A673 (cell line): ENCODE measurements at regions not wholly inside any gene's neighbourhood (a gene's known extent, or its start where the extent isn't known, plus 50 kb on each side); places are given as distances from the start of the nearest gene placed in this dataset.

Experiments used
- BruUV-seq: library from RNA; stranded (reverse); fragments of 400-500 nt; replicated peaks from 2 replicates; lab custom pipeline; 2021; lab: Mats Ljungman, UMichigan
- CTCF ChIA-PET: fragments of 300-600 bp; sonication (Branson Sonifier 250); formaldehyde crosslinking; loops from one replicate; lab custom pipeline; 2022; ENCODE audit warnings: antibody characterized with exemption; lab: Charles Lee
- POLR2A ChIA-PET: fragments of 300-600 bp; sonication (Branson Sonifier 250); formaldehyde crosslinking; loops from one replicate; lab custom pipeline; 2022; ENCODE audit warnings: antibody characterized with exemption; ENCODE audit not compliant: low non-redundant PET; lab: Charles Lee
- DNase-seq: peaks from one replicate; pipeline ENCODE4 v3.0.0-alpha.2; 2015; ENCODE audit warnings: low spot score
- H3K27ac ChIP-seq: fragments of 200-600 bp; sonication (generic); 2 replicates; pipeline ENCODE4 v1.5.1; 2016; ENCODE audit warnings: mixed run types, low read depth, mild to moderate bottlenecking, mixed read lengths, antibody characterized with exemption, low read length; ENCODE audit not compliant: poor library complexity, severe bottlenecking
- H3K27me3 ChIP-seq: fragments of 200-600 bp; sonication (generic); replicated peaks from 2 replicates; pipeline ENCODE4 v1.6.1; 2017; ENCODE audit warnings: mixed run types, low read depth, mild to moderate bottlenecking, mixed read lengths, antibody characterized with exemption, low read length; ENCODE audit not compliant: insufficient read depth, poor library complexity
- H3K36me3 ChIP-seq: fragments of 200-600 bp; sonication (generic); 2 replicates; pipeline ENCODE4 v1.6.1; 2016; ENCODE audit warnings: mixed run types, mild to moderate bottlenecking, mixed read lengths, antibody characterized with exemption, low read length; ENCODE audit not compliant: insufficient read depth, poor library complexity, severe bottlenecking
- H3K4me1 ChIP-seq: fragments of 200-600 bp; sonication (generic); 2 replicates; pipeline ENCODE4 v1.6.1; 2017; ENCODE audit warnings: mixed run types, mild to moderate bottlenecking, mixed read lengths, antibody characterized with exemption, low read length; ENCODE audit not compliant: insufficient read depth, poor library complexity, severe bottlenecking
- H3K4me3 ChIP-seq: fragments of 200-600 bp; sonication (generic); 2 replicates; pipeline ENCODE4 v1.5.1; 2016; ENCODE audit warnings: low read depth, mixed run types, mild to moderate bottlenecking, mixed read lengths, low read length; ENCODE audit not compliant: poor library complexity, severe bottlenecking
- H3K9me3 ChIP-seq: fragments of 200-600 bp; sonication (generic); 2 replicates; pipeline ENCODE4 v1.6.1; 2016; ENCODE audit warnings: mixed run types, low read depth, mild to moderate bottlenecking, mixed read lengths, antibody characterized with exemption, low read length; ENCODE audit not compliant: poor library complexity, severe bottlenecking
- CTCF ChIP-seq: fragments of 300-800, 200-600 bp; sonication (generic); conservative IDR thresholded peaks from 2 replicates; pipeline ENCODE4 v1.5.1; 2017; ENCODE audit warnings: low read depth, mild to moderate bottlenecking, antibody characterized with exemption, low read length, moderate library complexity, mixed read lengths
- EZH2 ChIP-seq: fragments of 200-600 bp; sonication (generic); IDR thresholded peaks from 2 replicates; pipeline ENCODE4 v1.6.1; 2017; ENCODE audit warnings: borderline replicate concordance, low read depth, mild to moderate bottlenecking, mixed read lengths, antibody characterized with exemption, low read length; ENCODE audit not compliant: poor library complexity, severe bottlenecking
- intact Hi-C: fragments of 100-400 bp; cut with micrococcal nuclease; formaldehyde crosslinking; loops from one replicate; pipeline ENCODE4 v1.10.0; 2022; ENCODE audit not compliant: unreplicated experiment

GRCh38 chr2:47301731-47302130, 67.4 kb upstream of the EPCAM start:
- no peaks in the 10 kb centered on the region for H3K9me3 ChIP-seq
- POLR2A ChIA-PET, result no interaction called here
- H3K36me3 ChIP-seq, result no peaks in the 10 kb centered on the region
- H3K4me3 ChIP-seq, result no peak overlapping the region
- no peak overlapping the region for H3K27ac ChIP-seq
- TF ChIP-seq EZH2, result no peak
- no peak for TF ChIP-seq CTCF
- DNase-seq, result no peak
- no peaks in the 10 kb centered on the region for H3K27me3 ChIP-seq
- CTCF ChIA-PET, result no interaction called here
- H3K4me1 ChIP-seq, result no peaks in the 10 kb centered on the region
- BruUV-seq, result no TSS peak
- intact Hi-C loops, result no loop called here

- no TSS peak for BruUV-seq
- intact Hi-C loops, result no loop called here
- Histone ChIP-seq H3K9me3 (no peaks in the 10 kb centered on the region), H3K4me3 (no peak overlapping the region), H3K27me3 (no peaks in the 10 kb centered on the region), H3K27ac (no peak overlapping the region), H3K36me3 (no peaks in the 10 kb centered on the region), H3K4me1 (no peaks in the 10 kb centered on the region)
- CTCF ChIA-PET, result no interaction called here
- POLR2A ChIA-PET, result interaction anchor here (0.6 kb wide), 1 partner anchor 147 kb away, joined by 4 read pairs; no protein-coding TSS in a partner anchor
- no peak for DNase-seq
- no peak for TF ChIP-seq CTCF
- no peak for TF ChIP-seq EZH2
Measured at GRCh38 chr2:47301277-47301618, 67.9 kb upstream of the EPCAM start.

- intact Hi-C loops, result no loop called here
- ChIA-PET POLR2A (interaction anchor here (0.6 kb wide), 2 partner anchors 146 to 147 kb away, joined by 3 to 4 read pairs; partner anchors contain the start of gene STPG4), CTCF (no interaction called here)
- DNase-seq, result no peak
- Histone ChIP-seq H3K36me3 (no peaks in the 10 kb centered on the region), H3K27me3 (no peaks in the 10 kb centered on the region), H3K27ac (no peak overlapping the region), H3K4me1 (no peaks in the 10 kb centered on the region), H3K9me3 (no peaks in the 10 kb centered on the region), H3K4me3 (no peak overlapping the region)
- TF ChIP-seq EZH2, result no peak
- TF ChIP-seq CTCF, result no peak
- BruUV-seq, result no TSS peak
Measured at GRCh38 chr2:47300609-47301276, 68.4 kb upstream of the EPCAM start.
